NCI-H2107 treated with DMSO at 0.1 percent for 48 hours (cell line): ENCODE measurements at regions not wholly inside any gene's neighbourhood (a gene's known extent, or its start where the extent isn't known, plus 50 kb on each side); places are given as distances from the start of the nearest gene placed in this dataset.

ENCODE experiments used
- DNase-seq: peaks from one replicate; lab custom pipeline; 2025; ENCODE audit not compliant: unreplicated experiment; lab: John Stamatoyannopoulos, UW

DNA sequence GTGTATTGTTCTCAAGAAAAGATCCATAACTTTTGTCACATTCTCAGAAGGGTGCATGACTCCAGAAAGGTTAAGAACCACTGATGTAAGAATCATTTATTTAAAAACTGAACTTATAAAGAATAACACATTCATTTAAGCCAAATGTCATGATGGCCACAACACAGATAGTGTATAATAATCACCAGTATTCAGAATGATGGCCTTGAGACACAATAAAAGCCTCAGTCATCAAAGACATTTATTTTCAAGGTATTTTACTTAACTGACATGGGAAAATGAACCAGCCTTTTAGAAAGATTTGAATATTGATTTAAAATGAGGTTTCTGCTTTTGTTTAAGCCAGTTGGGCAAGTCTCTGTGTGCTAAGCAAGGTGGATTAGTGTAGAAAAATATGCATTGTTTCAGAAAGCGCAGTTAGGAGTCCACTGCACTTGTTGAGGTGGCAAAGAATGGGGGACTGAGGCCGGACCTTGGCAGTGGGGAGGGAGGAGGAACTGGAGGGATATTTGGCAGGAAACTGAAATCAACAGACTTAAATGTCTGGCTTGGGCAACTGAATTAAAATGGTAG lies 371.9 kb upstream of the ESRRG start:
- DNase-seq: no peak

DNA sequence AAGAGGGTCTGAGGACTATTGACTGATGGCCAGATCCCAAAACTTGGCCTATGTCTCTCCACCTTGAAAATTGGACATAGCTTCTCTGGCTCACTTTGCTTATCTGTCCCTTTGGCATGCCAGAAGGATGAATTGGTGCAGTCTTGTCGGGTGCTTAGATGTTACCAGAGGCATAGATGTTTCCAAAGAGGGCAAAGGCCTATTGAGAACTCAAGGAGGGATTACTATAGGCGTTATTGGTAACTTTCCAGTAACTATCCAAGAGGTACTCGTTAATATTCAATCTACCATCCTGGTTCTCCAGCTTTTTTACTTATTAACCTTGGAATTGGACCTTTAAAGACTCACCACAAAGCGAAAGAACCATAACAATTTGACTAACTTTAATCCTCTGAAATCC lies 368.3 kb upstream of the ESRRG start:
- DNase-seq: no peak

DNA sequence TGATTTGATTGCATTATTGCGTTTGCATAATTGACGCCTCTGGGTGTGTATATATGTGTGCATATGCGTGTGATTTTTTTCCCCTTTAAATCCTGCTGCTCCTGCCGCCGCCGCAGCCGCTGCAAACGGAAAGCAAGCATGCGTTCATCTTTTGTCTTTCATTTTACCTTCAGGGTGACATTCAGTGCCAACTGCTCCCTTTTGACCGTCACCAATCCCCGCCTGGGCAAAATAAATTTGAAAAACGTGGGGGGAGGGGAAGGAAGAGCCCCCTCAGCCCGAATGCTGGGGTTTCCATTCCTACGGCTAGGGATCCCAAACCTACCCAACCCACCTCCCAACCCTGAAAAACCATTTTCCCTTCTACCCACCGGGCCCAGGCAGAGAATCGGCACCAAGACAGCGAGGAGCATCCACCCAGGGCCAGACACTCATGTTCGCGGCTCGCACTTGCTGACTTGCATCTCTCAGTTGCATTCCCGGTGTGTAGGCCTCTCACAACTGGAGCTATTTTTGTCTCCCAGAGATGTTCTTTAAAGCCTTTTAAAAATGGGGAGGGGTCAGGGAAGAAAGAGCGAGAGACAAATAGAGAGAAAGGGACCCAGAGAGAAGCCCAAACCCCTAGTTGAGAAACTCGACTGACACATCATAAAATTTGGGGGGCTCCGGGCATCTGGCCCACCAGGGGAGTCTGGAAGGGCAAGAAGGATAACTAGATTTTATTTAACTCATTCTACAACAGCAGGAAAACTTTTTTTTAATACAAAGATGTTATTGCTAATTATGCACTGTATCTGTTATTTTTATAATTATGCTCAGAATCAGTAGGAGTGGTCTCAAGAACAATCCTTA lies 367.1 kb upstream of the ESRRG start:
- no peak for DNase-seq

DNA sequence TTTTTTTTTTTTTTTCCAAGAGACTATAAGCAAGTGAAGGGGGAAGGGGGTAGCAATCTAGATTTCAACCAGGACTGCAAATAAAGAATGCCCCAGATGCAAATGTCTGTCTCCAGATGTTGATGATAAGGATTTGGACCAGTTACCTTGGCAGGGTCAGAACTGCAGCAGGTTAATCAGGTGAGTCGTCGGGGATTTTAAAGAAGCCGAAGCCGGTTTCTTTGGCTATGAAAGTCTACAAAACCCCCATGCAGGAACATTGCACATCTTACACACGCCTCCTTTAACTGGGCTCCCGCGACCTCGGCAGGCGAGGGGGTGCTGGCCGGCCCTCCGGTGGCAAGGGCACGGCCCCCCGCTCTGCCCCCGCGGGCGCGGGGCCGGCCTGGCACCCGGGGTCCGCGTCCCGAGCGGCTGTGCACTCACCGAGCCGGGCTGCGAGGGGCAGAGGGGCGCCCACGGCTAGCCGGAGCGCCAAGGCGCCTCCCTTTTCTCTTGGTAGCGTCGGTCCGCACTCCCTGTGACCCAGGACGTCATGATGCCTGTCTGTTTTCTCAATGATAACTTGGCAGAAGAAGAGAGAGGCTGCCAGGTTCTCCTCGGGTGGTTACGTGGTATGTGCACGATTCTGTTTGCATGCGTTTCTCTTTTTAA lies 366.3 kb upstream of the ESRRG start:
- peak; percentile 33 for DNase-seq

DNA sequence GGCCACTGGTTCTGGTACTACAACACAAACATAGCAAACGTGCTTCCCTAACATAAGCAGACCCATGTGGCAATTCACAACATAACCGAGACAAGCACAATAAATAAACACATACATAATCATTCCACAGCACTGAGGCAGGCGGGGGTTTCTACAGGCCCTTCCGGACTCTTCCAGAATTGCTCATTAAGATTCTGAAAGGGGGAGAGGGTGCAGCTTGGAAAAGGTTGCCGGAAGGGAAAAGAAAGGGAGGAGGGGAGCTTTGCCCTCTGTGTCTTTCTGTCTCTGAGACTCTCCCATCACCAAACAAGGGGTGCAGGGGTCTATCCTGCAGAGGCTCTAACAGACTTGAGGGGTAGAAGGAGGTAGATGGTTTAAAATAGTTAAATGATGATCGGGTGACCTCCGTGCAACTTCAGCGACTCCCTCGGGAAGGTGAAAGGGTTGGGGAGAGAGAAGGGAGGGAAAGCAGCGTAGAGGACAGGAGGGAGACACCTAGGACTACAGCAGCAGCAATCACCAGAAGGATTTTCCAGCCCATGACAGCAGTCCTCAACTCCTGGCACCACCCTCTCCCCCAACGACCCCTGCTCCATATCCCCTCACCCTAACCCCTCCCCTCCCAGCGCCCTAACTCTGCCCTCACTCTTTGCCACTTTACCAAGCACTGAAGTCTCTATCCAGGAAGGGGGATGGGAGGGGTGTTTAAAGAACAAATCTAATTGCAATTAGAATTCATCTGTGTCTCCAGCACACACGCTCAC lies 365.5 kb upstream of the ESRRG start:
- peak; percentile 42 for DNase-seq

DNA sequence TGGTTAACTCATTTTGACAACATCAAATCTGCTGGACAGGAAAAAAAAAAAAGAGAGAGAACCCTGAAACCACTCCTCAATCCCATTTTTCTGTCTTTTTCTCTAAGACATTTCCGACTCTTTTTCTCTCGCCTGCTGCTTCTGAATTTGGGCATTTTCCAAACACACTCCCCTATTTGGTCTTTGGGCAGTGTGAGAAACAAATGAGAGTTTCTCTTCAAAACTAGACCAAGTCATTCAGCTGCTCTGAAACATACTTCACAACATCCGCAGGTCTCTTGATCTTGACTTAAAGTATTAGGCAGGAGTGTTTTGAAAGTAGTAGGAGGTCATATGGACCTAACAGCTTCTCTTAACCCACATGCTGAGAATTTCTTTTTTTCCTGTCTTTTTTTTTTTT lies 364.8 kb upstream of the ESRRG start:
- DNase-seq: no peak

DNA sequence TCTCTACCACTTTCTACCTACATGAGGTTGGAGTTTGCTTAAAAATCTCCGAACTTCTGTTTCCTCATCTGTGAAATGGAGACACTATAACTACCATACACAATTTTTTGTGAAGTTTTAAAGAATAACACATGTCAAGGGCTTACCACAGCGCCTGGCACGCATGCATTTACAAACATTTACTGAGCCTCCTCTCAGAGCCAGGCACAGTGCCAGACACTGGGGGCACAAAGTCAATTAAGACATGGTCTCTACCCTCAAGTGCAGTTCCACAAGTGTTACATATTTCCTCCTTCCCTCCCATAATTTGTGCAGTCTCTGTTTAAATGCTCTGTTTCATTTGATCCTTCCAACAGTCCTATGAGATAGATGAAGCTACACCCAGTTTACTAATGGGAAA lies 356.4 kb upstream of the ESRRG start:
- DNase-seq: no peak

DNA sequence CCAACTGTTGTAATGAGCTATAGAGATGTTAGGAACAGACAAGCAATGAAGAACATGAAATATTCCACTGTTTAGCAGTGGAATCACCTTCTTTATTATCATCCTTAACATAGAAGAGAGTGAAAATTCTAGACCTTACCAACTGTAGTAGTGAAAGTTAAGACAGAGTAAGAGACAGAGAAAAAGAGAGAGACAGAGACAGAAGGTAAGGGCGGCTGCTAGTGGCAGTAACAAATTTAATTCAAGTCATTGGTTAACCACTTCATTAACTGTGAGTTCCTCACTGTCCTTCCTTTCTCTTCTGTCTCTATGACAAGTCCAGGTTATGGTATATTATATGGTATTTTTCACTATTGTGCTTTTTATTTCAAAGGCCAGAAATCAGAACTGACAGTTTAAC lies 355.7 kb upstream of the ESRRG start:
- DNase-seq: no peak

DNA sequence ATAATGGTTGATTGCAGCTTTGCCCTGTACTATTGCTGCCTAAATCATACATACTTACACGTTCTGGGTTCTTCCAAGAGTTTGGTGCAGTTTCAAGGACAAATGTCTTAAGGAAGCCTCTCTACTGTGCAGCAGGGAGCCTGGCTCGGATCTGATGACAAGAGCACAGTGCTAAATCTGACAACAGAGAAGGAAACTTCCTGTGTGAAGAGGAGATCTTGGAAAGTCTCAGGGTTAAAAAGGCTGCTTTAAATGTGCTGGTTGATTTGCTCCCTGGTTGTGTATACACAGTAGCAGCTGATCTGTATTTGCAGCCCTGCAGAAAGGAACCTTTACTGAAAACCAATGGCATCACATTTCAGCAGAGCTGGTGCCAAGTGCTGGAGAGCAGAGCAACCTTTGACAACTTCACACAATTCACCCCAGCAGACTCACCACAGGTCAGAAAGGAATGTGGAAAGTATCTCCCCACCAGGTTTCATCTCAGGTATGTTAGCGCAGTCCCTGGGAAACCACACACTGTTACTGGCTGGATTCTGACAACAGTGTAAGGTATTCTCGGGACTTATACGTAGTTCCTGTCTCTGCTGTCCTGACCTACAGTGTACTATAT lies 355.0 kb upstream of the ESRRG start:
- peak; percentile 93 for DNase-seq

DNA sequence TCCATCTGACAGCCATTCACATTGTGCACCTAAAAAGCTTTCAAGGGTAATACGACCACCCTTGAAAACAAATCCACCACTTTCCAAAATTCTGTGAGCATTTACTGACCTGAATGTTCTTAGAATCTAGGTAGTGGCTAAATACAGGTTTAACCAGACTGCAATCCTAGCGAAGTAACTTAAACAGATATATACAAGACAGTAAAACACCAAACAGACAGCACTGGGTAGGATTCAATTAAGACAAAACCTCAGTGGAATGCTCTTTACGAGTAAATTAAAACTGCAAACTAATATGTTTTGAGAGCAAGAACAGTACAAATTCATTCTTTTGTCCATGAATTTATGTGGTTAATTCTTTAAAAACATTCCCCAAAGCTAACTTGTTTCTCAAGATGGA lies 354.2 kb upstream of the ESRRG start:
- DNase-seq: no peak

DNA sequence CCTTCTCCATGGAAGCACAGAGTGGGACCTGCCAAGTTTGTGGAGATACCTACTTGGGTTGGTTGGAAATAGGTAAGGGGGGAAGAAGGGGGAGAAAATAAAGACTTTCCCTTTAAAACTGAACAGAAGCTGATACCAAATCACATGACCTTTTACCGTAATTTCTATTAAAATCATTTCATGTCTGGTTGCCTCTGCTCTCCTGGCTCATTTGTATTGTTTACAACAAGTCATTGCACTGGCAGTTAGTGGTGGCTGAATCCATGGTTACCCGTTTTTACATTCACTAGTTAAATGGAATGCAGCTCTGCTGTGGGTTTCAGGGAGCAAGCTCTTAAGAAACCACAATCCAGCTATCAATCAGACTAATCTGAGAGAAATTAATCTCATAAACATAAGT lies 353.7 kb upstream of the ESRRG start:
- peak; percentile 91 for DNase-seq

DNA sequence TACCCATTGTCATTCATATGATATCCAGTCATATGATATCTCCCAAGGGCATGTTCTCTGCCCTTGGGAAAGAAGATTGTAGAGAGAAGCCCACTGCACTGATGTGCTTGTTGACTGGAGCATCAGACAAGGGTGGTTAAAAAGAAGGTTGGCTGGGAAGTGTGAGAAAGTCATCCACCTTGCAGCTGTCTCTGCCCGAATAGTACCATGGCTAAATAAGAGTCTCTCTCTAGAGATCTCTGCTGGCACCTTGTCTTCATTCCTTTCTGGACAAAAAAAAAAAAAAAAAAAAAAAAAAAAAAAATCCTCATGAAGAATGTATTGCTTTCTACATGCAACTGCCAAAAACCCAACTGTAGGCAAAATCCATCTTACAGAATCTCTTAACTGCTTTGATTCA lies 349.7 kb upstream of the ESRRG start:
- no peak for DNase-seq

DNA sequence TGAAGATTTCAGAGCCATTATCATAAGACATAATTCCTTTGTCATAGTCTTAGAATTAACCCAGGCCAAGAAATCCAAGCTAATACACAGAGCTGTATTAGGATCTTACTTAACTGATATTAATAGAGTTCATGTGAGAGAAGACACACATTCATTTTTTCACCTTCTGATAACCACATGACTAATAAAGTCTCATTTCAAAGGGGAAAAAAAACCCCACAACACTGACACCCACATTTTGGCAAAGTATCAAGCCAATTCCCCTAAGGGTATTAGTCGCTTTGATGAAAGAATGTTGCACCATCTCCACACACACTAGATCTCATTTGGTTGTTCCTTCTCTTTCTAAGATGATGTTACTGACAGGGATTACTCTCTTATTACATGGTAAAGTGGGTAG lies 344.4 kb upstream of the ESRRG start:
- no peak for DNase-seq

DNA sequence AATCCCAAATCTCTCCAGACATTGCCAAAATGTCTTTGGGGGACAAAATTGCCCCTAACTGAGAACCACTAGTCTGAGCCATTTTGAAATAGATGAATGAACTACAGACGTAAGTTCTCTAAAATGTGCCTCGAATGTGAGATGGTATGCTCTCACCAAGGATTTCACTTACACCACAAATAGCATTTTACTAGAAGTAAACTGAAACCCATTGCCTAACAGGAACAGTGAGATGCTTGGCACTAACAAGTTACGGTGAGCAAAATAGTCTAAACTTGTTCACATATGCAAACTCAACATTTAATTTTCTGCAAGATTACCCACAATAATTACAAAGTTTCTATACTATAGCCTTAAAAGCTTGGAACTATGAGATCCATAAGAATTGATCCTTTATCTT lies 343.6 kb upstream of the ESRRG start:
- DNase-seq: no peak

DNA sequence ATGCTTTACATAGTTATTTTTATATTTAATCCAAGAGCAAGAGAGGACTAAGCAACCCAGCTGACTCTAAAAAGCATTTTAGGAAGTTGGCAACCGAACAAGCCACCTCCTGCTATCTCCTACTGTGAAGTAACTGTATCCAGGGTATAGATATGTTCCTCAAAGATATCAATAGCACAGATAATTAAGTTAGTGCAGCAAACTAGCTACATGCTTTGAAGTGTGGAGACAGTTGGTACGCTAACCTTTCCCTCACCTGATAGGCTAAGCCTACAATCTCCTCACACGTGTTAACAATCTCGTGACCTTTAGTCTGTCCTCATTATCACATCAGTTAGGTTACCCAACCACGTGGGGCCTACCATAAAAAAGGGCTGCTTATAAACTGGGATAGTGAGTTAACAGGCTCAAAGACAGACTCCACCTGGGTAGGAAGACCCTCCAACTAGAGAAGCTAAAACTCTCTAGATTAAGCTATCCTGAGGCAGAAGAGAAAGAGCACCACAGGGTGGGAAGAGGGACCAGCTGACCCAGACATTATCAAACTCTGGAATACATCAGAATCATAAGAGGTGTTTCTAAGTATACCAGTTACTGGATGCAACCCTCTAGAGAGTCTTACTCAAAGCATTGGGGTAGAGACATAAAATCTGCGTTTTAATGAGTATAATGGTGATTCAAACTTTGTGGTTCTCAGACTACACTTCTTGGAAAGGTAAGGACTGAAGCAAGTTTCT lies 340.1 kb upstream of the ESRRG start:
- no peak for DNase-seq

DNA sequence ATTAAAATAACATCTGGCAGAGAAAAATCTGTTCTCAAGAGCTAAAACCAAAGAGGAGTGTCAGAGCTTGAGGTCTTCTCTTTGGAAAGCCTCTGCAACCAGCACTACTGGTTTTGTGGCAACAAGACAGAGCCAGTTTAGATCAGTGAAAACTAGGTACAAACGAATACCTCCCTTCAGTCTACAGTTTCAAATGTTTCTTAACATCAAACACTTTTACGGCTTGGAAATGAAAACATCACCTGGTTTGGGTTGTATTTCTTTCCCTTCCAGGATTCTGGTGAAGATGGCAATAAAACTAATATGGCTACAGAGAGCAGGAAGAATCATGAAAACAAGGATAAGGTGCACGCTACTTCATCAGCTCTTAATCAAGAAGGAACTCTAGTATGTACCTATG lies 339.4 kb upstream of the ESRRG start:
- DNase-seq: no peak

DNA sequence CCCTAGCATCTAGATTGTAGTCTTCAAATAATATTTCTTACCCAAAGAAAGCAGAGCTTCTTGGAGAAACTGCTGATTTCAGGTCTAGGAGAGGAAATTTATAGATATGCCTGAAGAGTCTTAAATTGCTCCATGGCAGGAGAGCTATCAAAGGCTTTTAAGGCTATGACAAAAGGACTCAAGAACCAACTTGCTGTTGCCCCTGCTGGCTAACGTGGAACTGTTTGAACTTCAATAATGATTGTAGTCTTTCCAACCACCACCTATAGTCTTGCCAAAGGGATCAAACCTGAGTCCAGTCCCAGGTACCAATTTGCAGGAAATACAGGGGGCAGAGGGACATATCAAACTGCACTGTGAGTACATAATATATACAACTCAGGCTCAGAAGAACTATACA lies 336.2 kb upstream of the ESRRG start:
- no peak for DNase-seq

DNA sequence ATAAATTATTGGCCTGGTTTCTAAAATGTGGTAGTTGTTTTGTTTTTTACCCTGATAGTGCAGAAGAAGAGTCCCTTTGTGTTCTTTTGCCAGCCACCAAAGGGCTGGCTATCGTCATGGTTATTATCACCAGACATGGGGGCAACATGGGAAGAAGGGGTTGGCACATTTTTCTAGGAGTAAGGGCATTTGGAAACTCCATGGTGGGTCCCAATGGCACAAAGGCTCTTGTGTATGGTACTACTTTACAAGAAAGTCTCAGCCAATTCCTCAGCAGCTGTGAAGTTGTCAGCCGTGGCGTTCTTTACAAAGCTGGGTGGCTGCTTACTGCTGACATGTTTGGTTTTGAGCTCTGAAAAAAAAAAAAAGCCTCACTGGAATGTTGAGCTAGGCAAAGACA lies 330.4 kb upstream of the ESRRG start:
- no peak for DNase-seq

DNA sequence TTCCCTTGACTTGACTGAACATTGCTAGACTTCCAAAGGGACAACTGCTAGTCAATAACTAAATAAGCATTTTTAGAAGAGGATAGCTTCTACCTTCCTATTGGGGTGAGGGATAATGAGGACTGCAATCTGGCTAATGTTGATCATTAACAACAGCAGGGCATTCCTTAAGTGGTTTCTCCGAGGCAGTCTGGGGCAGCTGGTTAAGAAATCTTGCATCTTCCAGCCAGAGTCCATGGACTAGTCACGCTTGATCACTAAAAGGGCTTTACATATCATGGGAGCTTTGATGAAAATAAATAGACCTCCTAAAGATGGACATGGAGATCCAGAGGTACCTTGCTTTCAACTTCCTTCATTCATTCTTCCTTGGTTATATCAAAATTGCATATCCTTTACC lies 329.4 kb upstream of the ESRRG start:
- no peak for DNase-seq

DNA sequence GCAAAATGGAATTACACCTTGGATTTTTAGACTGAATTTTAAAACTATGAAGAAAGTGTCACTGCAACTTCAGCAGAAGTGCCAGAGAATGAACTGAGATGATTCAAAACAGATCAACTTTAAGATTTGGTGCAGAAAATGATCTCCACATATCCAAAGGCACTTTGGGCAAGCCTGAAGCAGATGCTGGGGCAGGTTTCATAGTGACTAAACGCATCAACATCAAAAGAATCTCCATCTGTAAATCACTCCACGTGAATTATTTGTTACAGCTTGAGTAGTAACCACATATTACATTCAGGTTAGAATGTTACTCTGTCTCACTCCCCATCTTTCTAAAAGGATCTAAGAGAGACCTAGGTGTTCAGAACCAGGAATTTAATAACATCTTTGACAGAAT lies 329.0 kb upstream of the ESRRG start:
- DNase-seq: no peak

DNA sequence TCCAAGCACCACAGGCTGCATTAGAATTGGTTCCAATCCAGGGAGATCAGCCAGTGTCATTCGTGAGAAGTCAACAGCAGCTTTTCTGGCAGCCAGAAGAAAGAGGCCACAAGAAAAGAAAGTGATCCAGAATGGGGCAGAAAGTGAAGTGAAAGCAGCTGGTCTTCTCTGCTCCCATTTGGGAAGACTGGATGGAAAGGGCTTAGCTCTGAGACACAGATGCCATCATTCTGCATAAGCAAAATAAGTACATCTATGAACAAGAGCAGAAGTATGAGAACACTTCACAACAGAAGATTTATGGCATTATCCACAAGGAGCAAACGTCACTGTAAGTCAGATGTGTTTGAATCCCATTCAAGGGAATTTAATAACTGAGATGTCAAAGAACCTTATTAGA lies 326.5 kb upstream of the ESRRG start:
- DNase-seq: no peak
